SK-MEL-5 (cell line): ENCODE measurements at regions not wholly inside any gene's neighbourhood (a gene's known extent, or its start where the extent isn't known, plus 50 kb on each side); places are given as distances from the start of the nearest gene placed in this dataset.

Experiments used
- DNase-seq: peaks from one replicate; pipeline ENCODE4 v3.0.0-alpha.2; 2016; ENCODE audit warnings: low read depth, low spot score
- in situ Hi-C: cut with HindIII; loops from 2 replicates; pipeline ENCODE4 v1.10.0; 2016; ENCODE audit warnings: low sequenced_read_pairs, high pct_unique_total_duplicates, low pct_unique_long_range_greater_than_20kb

DNA sequence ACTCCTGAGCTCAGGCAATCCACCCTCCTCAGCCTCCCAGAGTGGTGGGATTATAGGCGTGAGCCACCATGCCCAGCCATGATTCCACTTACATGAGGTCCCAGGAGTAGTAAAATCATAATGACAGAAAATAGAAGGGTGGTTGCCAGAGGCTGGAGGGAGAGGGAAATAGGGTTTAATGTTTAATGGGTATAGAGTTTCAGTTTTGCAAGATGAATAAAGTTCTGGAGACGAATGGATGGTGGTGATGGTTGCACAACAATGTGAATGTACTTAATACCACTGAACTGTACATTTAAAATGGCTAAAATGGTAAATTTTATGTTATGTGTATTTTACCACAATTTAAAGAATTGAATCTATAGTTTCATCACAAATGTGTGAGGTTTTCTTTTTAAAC lies 146.5 kb upstream of the ABCA1 start:
- DNase-seq, result no peak
- in situ Hi-C loops, result no loop called here

DNA sequence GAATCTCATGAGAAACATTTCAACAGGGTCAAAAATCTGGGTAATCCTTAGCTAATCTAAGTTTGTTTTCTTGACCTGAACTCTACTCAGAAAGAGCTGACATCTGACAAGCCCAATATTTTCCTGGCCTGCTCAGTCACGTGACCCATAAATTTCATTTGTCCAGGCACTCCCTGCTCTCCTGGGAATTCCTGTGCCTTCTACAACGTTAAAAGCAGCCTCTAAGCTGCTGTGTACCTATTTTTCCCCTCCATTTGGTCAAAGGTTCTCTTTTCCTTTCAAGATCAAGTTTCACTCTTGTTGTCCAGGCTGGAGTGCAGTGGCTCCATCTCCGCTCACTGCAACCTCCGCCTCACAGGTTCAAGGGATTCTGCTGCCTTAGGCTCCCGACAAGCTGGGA lies 148.8 kb upstream of the ABCA1 start:
- in situ Hi-C loops, result no loop called here
- no peak for DNase-seq

DNA sequence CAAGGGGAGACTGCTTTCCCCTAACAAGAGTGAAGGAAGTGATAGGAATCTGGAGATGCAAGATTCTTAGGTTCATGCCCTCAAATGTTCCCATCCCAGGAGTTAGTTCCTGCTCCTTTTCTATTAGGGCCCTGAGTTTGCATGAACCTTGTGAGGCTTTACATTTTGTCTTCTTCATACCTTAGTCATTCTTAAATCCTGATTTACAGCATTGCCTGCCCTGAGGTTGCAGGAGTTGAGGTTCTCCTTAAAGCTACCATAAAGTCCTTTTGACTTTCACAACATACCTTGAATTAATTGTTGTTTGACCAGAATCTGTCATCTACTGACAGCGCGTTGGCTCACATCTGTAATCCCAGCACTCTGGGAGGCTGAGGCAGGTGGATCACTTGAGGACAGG lies 151.5 kb upstream of the ABCA1 start:
- DNase-seq, result no peak
- in situ Hi-C loops, result no loop called here

DNA sequence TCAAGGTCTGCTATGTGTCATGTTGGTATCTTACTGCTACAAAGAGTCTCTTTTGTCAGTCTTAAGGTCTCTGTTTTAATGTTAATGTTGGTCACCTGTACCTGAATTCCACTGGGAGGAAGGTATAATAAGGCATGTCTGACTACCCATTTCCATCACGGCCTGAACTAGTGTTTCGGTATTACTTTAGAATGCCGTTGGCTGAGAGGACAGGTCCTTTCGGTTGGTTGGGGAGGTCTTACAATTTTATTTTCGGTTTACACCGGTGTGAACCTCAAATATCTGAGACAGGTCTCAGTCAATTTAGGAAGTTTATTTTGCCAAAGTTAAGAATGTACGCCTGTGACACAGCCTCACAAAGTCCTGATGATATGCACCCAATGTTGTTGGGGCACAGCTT lies 154.9 kb upstream of the ABCA1 start:
- in situ Hi-C loops, result no loop called here
- no peak for DNase-seq

DNA sequence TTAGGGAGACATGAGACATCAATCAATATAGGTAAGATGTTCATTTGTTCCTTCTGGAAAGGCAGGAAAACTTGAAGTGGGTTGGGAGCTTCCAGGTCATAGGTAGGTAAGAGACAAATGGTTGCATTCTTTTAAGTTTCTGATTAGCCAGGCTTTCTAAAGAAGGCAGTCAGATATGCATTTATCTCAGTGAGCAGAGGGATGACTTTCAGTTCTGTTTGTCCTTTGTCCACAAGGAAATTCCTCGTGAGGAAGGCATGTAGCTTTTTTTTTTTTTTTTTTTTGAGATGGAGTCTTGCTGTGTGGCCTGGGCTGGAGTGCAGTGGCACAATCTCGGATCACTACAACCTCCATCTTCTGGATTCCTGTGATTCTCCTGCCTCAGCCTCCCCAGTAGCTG lies 155.3 kb upstream of the ABCA1 start:
- DNase-seq, result peak; percentile 42
- in situ Hi-C loops, result no loop called here

DNA sequence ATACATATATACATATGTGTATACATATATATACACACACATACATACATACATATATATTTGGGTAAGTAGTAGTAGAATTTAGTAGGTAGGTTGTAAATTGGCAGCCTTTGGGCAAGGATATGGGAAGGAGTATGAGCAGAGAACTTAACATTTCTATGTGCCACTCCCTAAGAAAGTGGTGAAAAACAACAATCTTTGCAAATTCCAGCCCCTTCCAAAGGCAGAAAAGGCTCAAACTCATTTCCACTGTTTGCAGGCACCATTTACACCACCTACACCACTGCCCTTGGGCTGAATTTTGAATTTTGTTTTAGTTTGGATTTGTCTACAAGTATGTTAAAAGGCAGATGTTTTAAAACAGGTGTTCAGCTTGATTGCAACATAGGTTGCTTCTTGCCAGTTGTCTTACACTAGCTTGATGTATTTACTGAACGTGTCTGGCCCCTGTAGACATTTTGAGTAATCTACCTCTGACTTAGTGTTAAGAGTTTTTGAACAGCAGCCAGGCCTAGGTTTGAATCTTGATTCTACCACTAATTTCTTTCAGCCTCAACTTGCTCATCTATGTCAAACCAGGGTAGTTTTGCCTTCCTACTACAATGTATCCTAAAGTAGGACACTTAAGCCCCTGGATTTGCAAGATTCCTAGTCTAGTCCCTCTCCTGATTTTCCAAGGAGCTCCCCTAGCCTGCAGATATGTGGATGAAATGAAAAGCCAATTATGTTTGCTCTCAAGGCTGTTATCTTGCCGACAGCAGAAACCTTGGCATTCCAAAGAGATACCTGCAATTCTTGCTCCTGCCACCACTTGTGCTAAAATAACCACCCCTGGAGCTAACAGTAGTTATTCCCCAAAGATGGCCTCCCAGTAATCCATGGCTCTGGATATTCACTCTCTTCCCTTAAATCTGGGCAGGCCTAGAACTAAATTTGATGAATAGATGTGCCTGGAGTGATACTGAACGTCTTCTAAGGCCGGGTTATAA lies 156.2 kb upstream of the SLC44A1 start:
- in situ Hi-C loops, result no loop called here
- DNase-seq, result no peak

DNA sequence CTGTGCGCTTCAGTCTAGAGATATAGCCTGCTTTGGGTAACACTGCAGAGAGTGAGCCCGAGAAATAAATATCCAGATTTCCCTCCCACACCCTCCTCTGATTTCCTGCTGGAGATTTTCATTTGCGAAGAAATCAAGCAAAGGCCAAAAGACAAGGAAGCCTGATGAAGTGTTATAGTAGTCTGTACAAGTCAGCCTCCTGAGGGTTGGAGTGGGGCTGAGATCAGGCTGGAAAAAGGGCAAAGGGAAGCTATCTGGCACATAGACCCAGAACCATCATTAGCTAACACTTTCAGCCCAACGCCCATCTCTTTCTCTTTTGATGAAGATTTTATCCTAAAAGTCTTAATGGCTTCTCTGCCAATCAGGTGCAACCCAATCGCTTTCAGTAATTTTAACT lies 154.6 kb upstream of the SLC44A1 start:
- in situ Hi-C loops, result no loop called here
- no peak for DNase-seq

DNA sequence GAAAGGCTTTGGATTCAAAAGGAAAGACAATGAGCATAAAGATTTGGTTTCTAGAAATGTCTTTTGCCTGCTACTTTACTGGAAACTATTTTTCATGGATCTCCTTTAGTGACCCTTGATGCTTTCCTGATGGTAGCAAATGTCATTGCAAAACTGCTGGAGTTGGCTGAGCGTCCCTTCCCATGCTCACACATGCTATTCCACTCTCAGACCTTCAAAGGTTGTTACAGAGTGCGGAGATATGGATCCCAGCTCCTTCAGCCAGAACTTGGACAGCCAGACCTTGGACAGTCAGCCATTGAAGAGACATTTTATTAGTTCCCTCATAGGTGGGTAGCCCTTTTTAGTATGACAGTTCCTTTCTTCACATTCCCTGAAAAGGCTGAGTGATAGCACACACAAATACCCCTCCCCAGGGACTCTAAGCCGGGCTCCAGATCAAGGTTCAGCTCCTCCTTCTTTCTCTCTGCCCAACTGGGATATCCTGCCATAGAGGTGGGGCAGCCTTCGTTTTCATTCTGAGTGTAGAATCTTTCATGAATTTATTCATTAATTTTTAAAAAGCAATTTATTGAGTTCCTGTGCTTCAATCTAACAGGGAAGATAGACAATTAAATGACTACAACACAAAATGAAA lies 153.3 kb upstream of the SLC44A1 start:
- in situ Hi-C loops, result no loop called here
- DNase-seq, result no peak

DNA sequence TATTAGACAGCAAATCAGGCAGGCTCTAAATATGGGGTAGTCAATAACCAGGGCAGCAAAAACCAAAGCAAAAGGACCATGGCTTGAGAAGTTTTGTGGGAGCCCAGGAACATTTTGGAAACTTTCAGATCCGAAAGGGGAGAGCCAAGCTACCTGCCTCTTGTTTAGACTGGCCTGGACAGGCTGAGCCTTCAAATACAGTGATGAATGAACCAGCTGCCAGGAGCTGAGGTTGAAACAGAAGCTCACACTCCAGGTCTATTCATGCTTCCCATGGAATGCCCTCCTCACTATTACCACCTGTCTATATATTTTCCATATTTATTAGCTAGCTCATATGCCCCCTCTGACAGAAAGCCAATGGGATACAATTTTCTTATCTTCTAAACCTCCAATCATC lies 150.8 kb upstream of the SLC44A1 start:
- no peak for DNase-seq
- in situ Hi-C loops, result no loop called here

DNA sequence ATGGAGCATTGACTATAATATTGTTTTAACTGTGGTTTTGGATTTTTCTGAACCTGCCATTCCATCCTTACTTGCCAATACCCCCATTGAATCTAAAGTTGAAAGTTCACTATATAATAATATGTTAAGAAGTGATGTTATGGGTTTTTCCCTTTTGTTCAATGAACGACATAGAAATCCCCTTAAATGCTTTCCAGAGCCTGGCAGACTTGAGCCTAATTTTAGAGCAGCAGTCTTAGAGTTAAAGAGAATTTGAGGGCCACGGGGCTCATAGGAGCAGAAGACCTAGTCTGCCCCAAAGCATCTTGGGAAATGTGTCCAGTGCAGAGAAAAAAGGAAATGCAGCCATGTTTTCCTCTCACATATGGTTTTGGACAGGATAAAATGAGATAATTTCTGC lies 146.1 kb upstream of the SLC44A1 start:
- in situ Hi-C loops, result no loop called here
- no peak for DNase-seq

DNA sequence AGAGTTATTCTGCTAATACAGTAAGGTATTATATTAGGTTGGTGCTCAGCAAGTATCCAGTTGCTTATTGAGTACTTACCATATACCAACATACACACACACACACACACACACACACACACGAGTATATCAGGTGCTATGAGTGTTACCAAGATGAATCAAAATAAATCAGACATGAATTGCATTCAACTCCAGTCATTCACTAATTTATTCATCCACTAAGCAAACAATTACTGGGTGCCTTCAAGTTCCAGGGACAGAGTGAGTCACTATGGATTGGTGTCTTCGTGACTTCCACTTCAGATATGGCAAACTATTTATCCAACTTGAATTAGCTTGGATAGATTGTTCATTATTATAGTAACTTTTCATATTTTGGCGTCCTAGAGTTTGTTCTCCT lies 140.7 kb upstream of the SLC44A1 start:
- no peak for DNase-seq
- in situ Hi-C loops, result no loop called here

DNA sequence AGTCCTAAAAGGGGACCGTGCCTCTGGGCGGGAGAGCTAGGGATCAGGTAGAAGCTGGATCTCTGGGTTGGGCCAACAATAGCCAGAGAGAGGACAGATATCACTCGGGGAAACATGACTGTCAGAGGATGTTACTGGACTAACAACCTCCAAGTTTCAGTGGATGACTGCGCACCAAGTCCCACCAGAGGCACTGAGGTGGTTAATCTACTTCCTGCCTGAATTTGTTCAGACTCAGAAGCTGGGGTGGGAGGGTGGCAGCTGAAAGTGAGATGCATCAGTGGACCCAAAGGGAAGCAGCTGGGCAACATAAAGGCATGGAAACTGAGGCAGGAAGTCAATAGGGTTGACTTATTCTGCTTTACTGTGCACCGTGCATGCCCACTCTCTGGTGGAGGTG lies 130.1 kb upstream of the SLC44A1 start:
- no peak for DNase-seq
- in situ Hi-C loops, result no loop called here

DNA sequence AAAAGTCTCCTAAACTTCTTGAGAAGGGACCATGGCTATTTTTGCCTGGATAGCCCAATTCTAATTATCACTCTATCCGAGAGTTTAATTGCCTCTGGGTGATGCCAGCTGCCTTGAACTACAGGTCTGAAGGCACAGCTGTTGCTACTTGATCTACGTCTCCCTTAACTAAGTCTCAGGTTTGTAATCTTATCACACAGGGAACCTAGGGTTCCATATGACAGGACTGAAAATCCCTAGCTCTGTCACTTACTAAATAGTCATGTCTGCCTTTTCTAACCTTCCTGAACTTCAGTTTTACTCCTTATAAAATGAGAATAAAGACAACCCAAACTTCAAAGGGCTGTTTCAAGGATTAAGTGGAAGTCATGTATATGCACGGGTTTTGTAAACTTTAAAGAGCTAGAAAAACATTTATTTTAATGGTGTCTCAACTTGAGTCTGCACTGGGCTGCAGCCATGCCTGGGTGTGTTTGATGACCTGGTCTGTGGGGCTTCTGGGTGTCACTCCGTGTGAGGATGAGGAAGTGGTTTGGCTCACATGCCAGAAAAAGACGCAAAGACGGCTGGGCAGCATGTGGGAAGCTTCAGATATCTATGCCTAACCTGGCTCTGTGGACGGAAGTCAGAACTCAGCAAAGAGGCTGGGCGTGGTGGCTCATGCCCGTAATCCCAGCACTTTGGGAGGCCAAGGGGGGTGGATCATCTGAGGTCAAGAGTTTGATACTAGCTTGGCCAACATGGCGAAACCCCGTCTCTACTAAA lies 129.3 kb upstream of the SLC44A1 start:
- in situ Hi-C loops, result no loop called here
- no peak for DNase-seq

DNA sequence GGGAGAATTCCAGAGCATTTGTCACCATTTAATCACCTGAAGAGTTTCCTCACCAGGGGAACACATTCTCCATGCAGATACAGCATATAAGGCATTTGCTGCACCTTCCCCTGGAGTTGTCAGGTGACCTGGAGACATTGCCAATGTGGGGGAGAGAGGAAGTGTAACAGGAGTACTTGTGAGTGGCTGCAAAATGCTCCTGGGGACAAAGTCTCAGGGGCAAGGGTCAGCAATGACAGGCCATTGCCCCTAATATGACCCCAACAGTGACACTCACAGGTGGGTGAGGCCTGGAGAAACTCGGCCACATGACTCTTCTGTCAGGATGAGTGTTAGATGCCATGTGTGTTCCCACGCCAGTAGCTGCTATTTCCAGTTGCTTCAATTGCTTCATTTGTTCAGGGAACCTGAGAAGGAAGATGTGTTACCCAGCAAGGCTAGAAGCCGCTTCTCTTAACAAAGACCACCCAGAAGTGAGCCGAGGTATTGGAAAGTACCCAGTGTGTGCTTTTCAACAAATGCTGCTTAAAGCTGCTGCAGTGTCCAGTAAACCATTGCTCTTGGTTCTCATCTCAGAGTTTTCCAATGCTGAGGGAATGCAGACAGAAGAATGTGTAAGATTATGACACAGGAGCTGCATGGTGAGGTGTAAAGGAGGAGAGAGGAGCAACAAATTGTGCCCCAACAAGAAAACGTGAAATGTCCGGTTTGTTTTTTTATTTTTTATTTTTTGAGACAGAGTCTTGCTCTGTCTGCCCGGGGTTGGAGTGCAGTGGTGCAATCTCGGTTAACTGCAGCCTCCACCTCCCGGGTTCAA lies 128.2 kb upstream of the SLC44A1 start:
- in situ Hi-C loops, result no loop called here
- DNase-seq, result no peak

DNA sequence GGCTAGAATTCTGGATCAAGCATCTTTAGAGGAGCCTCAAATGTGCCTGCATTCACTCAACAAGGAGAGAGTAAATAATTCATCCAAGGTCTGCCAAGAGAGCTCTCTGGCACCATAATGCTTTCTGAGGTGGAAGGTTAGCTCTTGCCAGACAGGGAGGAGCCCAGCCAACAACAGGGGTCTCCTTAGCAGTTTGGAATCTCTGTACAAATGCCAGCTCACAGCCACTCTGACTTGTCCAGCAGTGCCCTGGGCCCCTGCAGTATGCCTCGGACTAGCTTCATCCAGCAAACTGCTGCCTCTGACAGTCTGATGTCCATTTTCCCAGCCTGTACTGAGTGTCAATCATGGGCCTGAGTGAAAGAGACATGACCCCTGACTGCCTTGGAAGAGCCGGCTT lies 127.2 kb upstream of the SLC44A1 start:
- in situ Hi-C loops, result no loop called here
- DNase-seq, result no peak

DNA sequence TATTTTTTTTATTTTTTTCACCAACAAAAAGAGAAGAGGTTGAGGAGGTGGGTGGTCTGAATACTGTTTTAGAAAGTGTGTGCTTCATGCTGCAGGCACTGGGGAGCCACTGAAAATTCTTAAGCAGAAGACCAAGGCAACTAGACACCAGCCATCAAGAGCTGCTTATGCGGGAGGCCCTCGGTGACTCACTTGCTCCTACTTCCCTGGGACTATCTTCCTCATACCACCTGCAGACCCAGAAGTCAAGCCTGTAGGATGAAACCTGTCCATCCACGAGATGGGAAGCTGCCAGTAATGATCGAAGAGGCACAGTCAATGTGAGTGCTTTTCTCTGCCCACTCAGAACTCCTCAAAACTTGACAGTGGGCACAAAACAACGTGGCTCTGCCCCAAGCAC lies 125.8 kb upstream of the SLC44A1 start:
- no peak for DNase-seq
- in situ Hi-C loops, result no loop called here

DNA sequence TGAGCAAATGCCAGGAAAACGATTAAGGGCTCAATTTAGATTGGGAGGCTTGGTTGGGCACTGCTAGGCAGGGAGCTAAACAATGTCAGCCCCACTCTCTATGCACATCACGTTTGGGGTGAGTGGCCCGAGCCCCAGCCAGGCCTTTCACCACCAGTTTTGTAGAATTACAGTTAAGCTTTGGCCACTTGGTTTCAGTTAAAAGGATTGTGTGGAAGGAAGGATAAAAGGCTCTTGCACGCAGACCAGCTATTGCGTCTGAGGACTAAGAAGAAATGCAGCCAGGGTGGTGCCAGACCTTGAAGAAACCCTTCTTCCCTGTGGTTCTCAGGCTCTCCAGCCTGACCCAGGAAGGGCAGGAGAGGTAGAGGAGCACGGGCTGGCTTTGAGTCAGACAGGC lies 125.3 kb upstream of the SLC44A1 start:
- in situ Hi-C loops, result no loop called here
- no peak for DNase-seq
